Endothelial cell (in vitro differentiated cells): ENCODE measurements at regions not wholly inside any gene's neighbourhood (a gene's known extent, or its start where the extent isn't known, plus 50 kb on each side); places are given as distances from the start of the nearest gene placed in this dataset.
"Not testable (repeated sequence)": the region's sequence is repeated elsewhere in the genome, so short reads cannot be mapped to it uniquely, and the experiment has no call there.

ENCODE experiments used
- DNase-seq: peaks from one replicate; pipeline ENCODE4 v3.0.0; 2021; ENCODE audit warnings: low spot score
- H3K27ac Mint-ChIP-seq: one replicate; pipeline ENCODE4 v1.8.0; 2021; ENCODE audit warnings: mixed read lengths, inconsistent platforms; ENCODE audit not compliant: unreplicated experiment
- H3K27me3 Mint-ChIP-seq: one replicate; pipeline ENCODE4 v1.8.0; 2021; ENCODE audit warnings: mild to moderate bottlenecking, moderate library complexity, mixed read lengths, inconsistent platforms; ENCODE audit not compliant: unreplicated experiment
- H3K36me3 Mint-ChIP-seq: one replicate; pipeline ENCODE4 v1.8.0; 2021; ENCODE audit warnings: mild to moderate bottlenecking, low read depth, mixed read lengths, inconsistent platforms; ENCODE audit not compliant: unreplicated experiment
- H3K4me1 Mint-ChIP-seq: one replicate; pipeline ENCODE4 v1.8.0; 2021; ENCODE audit warnings: mild to moderate bottlenecking, mixed read lengths, inconsistent platforms; ENCODE audit not compliant: unreplicated experiment
- H3K4me3 Mint-ChIP-seq: one replicate; pipeline ENCODE4 v1.8.0; 2021; ENCODE audit warnings: mild to moderate bottlenecking, mixed read lengths, inconsistent platforms; ENCODE audit not compliant: unreplicated experiment
- H3K9me3 Mint-ChIP-seq: one replicate; pipeline ENCODE4 v1.8.0; 2021; ENCODE audit warnings: mixed read lengths, inconsistent platforms; ENCODE audit not compliant: unreplicated experiment
- CTCF ChIP-seq: fragments of 200-600 bp; sonication (generic); IDR thresholded peaks from one replicate; pipeline ENCODE4 v1.5.0; 2021; ENCODE audit warnings: antibody characterized with exemption; ENCODE audit not compliant: unreplicated experiment

GRCh38 chr17:71635187-71635586 lies 485.6 kb upstream of the SOX9 start:
- TF ChIP-seq CTCF: no peak
- Mint-ChIP-seq H3K4me1 (peaks cover 6% of the 10 kb centered on the region), H3K36me3 (no peaks in the 10 kb centered on the region), H3K4me3 (no peak overlapping the region), H3K27me3 (peaks cover 3% of the 10 kb centered on the region), H3K27ac (no peak overlapping the region), H3K9me3 (no peaks in the 10 kb centered on the region)
- DNase-seq: no peak

- no peak for TF ChIP-seq CTCF
- Mint-ChIP-seq H3K4me1 (peaks cover 1% of the 10 kb centered on the region), H3K27ac (no peak overlapping the region), H3K27me3 (peaks cover 3% of the 10 kb centered on the region), H3K9me3 (no peaks in the 10 kb centered on the region), H3K4me3 (no peak overlapping the region), H3K36me3 (no peaks in the 10 kb centered on the region)
- DNase-seq: no peak
Measured at GRCh38 chr17:71636644-71637043, 484.2 kb upstream of the SOX9 start.

GRCh38 chr17:71638668-71639067 lies 482.2 kb upstream of the SOX9 start:
- Mint-ChIP-seq H3K36me3 (no peaks in the 10 kb centered on the region), H3K9me3 (no peaks in the 10 kb centered on the region), H3K27ac (no peak overlapping the region), H3K27me3 (peaks cover 1% of the 10 kb centered on the region), H3K4me3 (no peak overlapping the region), H3K4me1 (no peaks in the 10 kb centered on the region)
- no peak for DNase-seq
- TF ChIP-seq CTCF: no peak

- DNase-seq: no peak
- no peaks in the 10 kb centered on the region for H3K9me3 Mint-ChIP-seq
- no peaks in the 10 kb centered on the region for H3K36me3 Mint-ChIP-seq
- no peak for TF ChIP-seq CTCF
- H3K4me3 Mint-ChIP-seq: no peak overlapping the region
- no peaks in the 10 kb centered on the region for H3K4me1 Mint-ChIP-seq
- peaks cover 1% of the 10 kb centered on the region for H3K27me3 Mint-ChIP-seq
- no peak overlapping the region for H3K27ac Mint-ChIP-seq
Measured at GRCh38 chr17:71639865-71640264, 481.0 kb upstream of the SOX9 start.

- H3K4me1 Mint-ChIP-seq, H3K27ac Mint-ChIP-seq: not testable (repeated sequence)
Measured at GRCh38 chr17:71646890-71647289, 473.9 kb upstream of the SOX9 start.

GRCh38 chr17:71648342-71648741 lies 472.5 kb upstream of the SOX9 start:
- not testable (repeated sequence) for H3K4me1 Mint-ChIP-seq, DNase-seq, H3K27ac Mint-ChIP-seq, H3K9me3 Mint-ChIP-seq, H3K27me3 Mint-ChIP-seq, H3K36me3 Mint-ChIP-seq, H3K4me3 Mint-ChIP-seq

More at GRCh38 chr17:71646890-71647289, 473.9 kb upstream of the SOX9 start:
- not testable (repeated sequence) for H3K9me3 Mint-ChIP-seq, H3K36me3 Mint-ChIP-seq, H3K27me3 Mint-ChIP-seq, DNase-seq, H3K4me3 Mint-ChIP-seq
